ENCODE measurements at regions not wholly inside any gene's neighbourhood (a gene's known extent, or its start where the extent isn't known, plus 50 kb on each side); places are given as distances from the start of the nearest gene placed in this dataset.
A peak's percentile ranks its signal among the peaks of the same experiment; 100 is the strongest.

DNA sequence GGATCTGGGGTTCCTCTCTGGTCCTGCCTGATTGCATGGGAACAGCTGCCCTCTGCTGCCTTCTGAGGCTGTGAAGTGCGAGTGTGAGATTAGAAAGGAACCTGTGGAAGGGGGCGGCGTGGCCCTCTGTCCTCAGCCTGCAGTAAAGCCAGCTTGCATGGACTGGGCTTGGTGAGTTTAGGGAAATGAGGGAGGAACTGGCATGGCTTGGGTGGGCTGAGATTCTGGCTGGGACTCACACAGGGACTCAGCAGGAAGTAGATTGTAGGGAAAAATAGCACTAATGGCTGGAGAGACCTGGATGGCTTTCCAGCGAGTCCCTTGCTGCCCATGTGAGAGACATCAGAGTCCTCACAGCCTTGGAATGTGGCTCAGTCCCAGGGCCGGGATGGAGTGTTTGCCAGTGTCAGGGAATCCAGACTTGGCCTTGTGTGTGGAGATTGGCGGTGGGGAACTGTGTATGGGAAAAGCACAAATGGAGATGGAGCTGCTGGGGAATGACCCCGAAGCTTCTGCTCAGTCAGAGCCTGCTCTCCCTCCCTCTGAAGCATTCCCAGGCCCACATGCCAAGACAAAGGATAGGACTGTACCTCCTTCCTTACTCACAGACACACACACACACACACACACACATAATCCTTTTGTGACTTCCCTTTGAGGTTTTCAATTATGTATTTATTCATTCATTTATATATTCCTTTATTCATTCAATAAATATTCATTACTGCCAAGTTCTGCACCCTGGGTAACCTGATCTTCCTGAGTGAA is 115.4 kb downstream of the ACAA2 start:
- no peaks in the 10 kb centered on the region for H3K9me3 ChIP-seq (ENCODE audit: control insufficient read depth, insufficient read depth, low read depth, low read length)
- TF ChIP-seq ZIC2 (tag by site-specific recombination; IDR thresholded peaks at IDR 0.05) (peak; percentile 11; the same call in 1 of the 2 replicates), ZNF707 (tag by site-specific recombination; IDR thresholded peaks at IDR 0.05) (no peak), ZNF350 (tag by site-specific recombination; IDR thresholded peaks at IDR 0.05) (no peak), ZNF335 (tag by site-specific recombination; conservative IDR thresholded peaks at IDR 0.05) (no peak), ZNF416 (tag by site-specific recombination; IDR thresholded peaks at IDR 0.05) (no peak), OSR2 (tag by site-specific recombination; IDR thresholded peaks at IDR 0.05) (no peak), ZNF354C (tag by site-specific recombination; IDR thresholded peaks at IDR 0.05; ENCODE audit: borderline replicate concordance, low read depth) (no peak), ZBTB48 (tag by site-specific recombination; IDR thresholded peaks at IDR 0.05) (no peak), ZEB2 (tag by site-specific recombination; IDR thresholded peaks at IDR 0.05) (no peak), ZNF664 (tag by site-specific recombination; IDR thresholded peaks at IDR 0.05) (no peak)
- TF ChIP-seq, protein P1, sequence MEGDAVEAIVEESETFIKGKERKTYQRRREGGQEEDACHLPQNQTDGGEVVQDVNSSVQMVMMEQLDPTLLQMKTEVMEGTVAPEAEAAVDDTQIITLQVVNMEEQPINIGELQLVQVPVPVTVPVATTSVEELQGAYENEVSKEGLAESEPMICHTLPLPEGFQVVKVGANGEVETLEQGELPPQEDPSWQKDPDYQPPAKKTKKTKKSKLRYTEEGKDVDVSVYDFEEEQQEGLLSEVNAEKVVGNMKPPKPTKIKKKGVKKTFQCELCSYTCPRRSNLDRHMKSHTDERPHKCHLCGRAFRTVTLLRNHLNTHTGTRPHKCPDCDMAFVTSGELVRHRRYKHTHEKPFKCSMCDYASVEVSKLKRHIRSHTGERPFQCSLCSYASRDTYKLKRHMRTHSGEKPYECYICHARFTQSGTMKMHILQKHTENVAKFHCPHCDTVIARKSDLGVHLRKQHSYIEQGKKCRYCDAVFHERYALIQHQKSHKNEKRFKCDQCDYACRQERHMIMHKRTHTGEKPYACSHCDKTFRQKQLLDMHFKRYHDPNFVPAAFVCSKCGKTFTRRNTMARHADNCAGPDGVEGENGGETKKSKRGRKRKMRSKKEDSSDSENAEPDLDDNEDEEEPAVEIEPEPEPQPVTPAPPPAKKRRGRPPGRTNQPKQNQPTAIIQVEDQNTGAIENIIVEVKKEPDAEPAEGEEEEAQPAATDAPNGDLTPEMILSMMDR (tag by site-specific recombination; IDR thresholded peaks at IDR 0.05) = peak; percentile 90
- TF ChIP-seq, protein P2, sequence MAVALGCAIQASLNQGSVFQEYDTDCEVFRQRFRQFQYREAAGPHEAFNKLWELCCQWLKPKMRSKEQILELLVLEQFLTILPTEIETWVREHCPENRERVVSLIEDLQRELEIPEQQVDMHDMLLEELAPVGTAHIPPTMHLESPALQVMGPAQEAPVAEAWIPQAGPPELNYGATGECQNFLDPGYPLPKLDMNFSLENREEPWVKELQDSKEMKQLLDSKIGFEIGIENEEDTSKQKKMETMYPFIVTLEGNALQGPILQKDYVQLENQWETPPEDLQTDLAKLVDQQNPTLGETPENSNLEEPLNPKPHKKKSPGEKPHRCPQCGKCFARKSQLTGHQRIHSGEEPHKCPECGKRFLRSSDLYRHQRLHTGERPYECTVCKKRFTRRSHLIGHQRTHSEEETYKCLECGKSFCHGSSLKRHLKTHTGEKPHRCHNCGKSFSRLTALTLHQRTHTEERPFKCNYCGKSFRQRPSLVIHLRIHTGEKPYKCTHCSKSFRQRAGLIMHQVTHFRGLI (tag by site-specific recombination; IDR thresholded peaks at IDR 0.05) = no peak
- no peaks in the 10 kb centered on the region for H3K36me3 ChIP-seq (ENCODE audit: control insufficient read depth in 2 of 2, insufficient read depth in 1 of 2, low read length in 2 of 2)
- ChIA-PET CTCF (interaction anchor here (0.8 to 1.9 kb wide), 5 partner anchors 9 to 506 kb away, joined by 3 to 6 read pairs (median 4); no protein-coding TSS in a partner anchor), POLR2A (no interaction called here)
- H3K4me1 ChIP-seq (ENCODE audit: control insufficient read depth, insufficient read depth, low read length) = peaks cover 19% of the 10 kb centered on the region
- H3K4me3 ChIP-seq (ENCODE audit: low read depth, low read length) = no peak overlapping the region
- no peak overlapping the region for H3K27ac ChIP-seq (ENCODE audit: extremely low read depth, low read depth, low read length)

DNA sequence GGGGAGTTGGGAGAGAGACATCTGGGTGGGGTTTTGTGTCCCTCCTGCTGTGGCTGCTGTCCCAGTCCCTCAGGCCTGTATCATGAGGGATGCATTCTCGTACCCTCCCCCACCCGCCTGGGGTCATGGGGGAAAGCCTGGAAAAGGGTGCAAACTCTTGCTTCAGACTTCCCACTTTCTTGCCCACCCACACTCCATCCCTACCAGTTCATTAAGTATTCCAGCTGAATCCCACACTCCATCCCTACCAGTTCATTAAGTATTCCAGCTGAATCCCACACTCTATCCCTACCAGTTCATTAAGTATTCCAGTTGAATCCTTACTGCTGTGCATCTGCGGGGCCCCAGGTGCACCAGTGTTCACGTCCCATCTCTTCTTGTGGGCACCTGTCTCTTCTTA is 116.3 kb downstream of the ACAA2 start:
- no peak overlapping the region; the same call in 1 of the 2 replicates for H3K27ac ChIP-seq (ENCODE audit: extremely low read depth, low read depth, low read length)
- H3K36me3 ChIP-seq (ENCODE audit: control insufficient read depth in 2 of 2, insufficient read depth in 1 of 2, low read length in 2 of 2) = no peaks in the 10 kb centered on the region
- ChIA-PET POLR2A (no interaction called here), CTCF (interaction anchor here (0.8 to 1.9 kb wide), 4 partner anchors 10 to 139 kb away, joined by 3 to 6 read pairs (median 4); no protein-coding TSS in a partner anchor)
- no peak overlapping the region for H3K4me3 ChIP-seq (ENCODE audit: low read depth, low read length)
- peak; percentile 56 for TF ChIP-seq ZFHX2 (tag by site-specific recombination; conservative IDR thresholded peaks at IDR 0.05)
- TF ChIP-seq ZNF416 (tag by site-specific recombination; IDR thresholded peaks at IDR 0.05) = no peak
- peak; percentile 79 for TF ChIP-seq EGR2 (tag by site-specific recombination; IDR thresholded peaks at IDR 0.05; ENCODE audit: low read depth)
- H3K4me1 ChIP-seq (ENCODE audit: control insufficient read depth, insufficient read depth, low read length) = peaks cover 25% of the 10 kb centered on the region
- H3K9me3 ChIP-seq (ENCODE audit: control insufficient read depth, insufficient read depth, low read depth, low read length) = no peaks in the 10 kb centered on the region

DNA sequence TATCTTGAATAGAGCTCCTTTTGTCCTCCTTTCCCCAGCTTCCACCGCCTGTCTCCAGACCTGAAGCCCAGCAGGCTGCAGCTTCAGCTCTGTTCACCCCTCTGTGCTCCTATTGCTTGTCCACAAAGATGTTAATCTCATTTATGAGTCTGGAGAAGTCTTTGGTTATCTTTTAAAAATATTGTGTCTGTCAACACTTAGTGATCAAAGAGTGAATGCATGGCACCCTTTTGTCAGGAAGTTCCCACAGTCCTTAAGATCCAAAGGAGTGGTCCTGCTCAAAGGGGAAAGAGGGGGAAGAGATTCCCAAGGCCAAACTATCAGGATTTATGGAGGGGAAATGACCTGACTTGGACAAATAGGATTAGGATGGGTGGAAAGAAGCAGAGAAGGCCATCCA is 118.9 kb downstream of the ACAA2 start:
- Histone ChIP-seq H3K9me3 (ENCODE audit: control insufficient read depth, insufficient read depth, low read depth, low read length) (no peaks in the 10 kb centered on the region), H3K4me1 (ENCODE audit: control insufficient read depth, insufficient read depth, low read length) (peaks cover 36% of the 10 kb centered on the region), H3K36me3 (ENCODE audit: control insufficient read depth in 2 of 2, insufficient read depth in 1 of 2, low read length in 2 of 2) (no peaks in the 10 kb centered on the region), H3K4me3 (ENCODE audit: low read depth, low read length) (no peak overlapping the region), H3K27ac (ENCODE audit: extremely low read depth, low read depth, low read length) (peak overlapping the region; percentile 73)
- ChIA-PET POLR2A (no interaction called here), CTCF (no interaction called here)
- TF ChIP-seq ZNF548 (tag by site-specific recombination; IDR thresholded peaks at IDR 0.05) = no peak
- TF ChIP-seq IKZF3 (tag by site-specific recombination; IDR thresholded peaks at IDR 0.05) = 0 out of 2 replicates have a peak, but pooled peaks have one; percentile 42
- TF ChIP-seq ZNF10 (tag by site-specific recombination; IDR thresholded peaks at IDR 0.05) = no peak
- TF ChIP-seq ZNF664 (tag by site-specific recombination; IDR thresholded peaks at IDR 0.05) = no peak
- no peak for TF ChIP-seq KLF16 (tag by site-specific recombination; IDR thresholded peaks at IDR 0.05)
- TF ChIP-seq ZNF146 (tag by site-specific recombination; IDR thresholded peaks at IDR 0.05) = no peak
- TF ChIP-seq ZFP37 (tag by site-specific recombination; IDR thresholded peaks at IDR 0.05) = no peak
- TF ChIP-seq ZNF202 (tag by site-specific recombination; IDR thresholded peaks at IDR 0.05; ENCODE audit: borderline replicate concordance) = no peak
- TF ChIP-seq ZNF169 (tag by site-specific recombination; IDR thresholded peaks at IDR 0.05) = no peak
- no peak for TF ChIP-seq ZNF660 (tag by site-specific recombination; IDR thresholded peaks at IDR 0.05)
- no peak for TF ChIP-seq ZNF626 (tag by site-specific recombination; IDR thresholded peaks at IDR 0.05)
- TF ChIP-seq FEZF1 (tag by site-specific recombination; IDR thresholded peaks at IDR 0.05) = peak; percentile 51
- no peak for TF ChIP-seq ZNF629 (tag by site-specific recombination; IDR thresholded peaks at IDR 0.05)

Data from HEK293 (cell line).